H9 (cell line): ENCODE measurements at regions not wholly inside any gene's neighbourhood (a gene's known extent, or its start where the extent isn't known, plus 50 kb on each side); places are given as distances from the start of the nearest gene placed in this dataset.

Experiments used
- DNase-seq: peaks from one replicate; pipeline ENCODE4 v3.0.0-alpha.2; 2017
- H2AFZ ChIP-seq: one replicate; pipeline ENCODE4 v1.6.1; 2013; ENCODE audit warnings: mild to moderate bottlenecking, low read length, control low read depth, moderate library complexity
- H2AK5ac ChIP-seq: 2 replicates; pipeline ENCODE4 v1.6.1; 2013; ENCODE audit warnings: low read length, control low read depth, mixed read lengths; ENCODE audit not compliant: insufficient read length
- H2BK120ac ChIP-seq: one replicate; pipeline ENCODE4 v1.6.1; 2013; ENCODE audit warnings: low read depth, mild to moderate bottlenecking, low read length, control low read depth, inconsistent platforms; ENCODE audit not compliant: poor library complexity, severe bottlenecking
- H2BK12ac ChIP-seq: 2 replicates; pipeline ENCODE4 v1.6.1; 2013; ENCODE audit warnings: low read length, control low read depth, mixed read lengths, low read depth; ENCODE audit not compliant: insufficient read length
- H2BK15ac ChIP-seq: 2 replicates; pipeline ENCODE4 v1.6.1; 2013; ENCODE audit warnings: low read depth, low read length, control low read depth
- H2BK20ac ChIP-seq: one replicate; pipeline ENCODE4 v1.6.1; 2013; ENCODE audit warnings: low read depth, mild to moderate bottlenecking, low read length, control low read depth, inconsistent platforms; ENCODE audit not compliant: poor library complexity, severe bottlenecking
- H2BK5ac ChIP-seq: 2 replicates; pipeline ENCODE4 v1.6.1; 2013; ENCODE audit warnings: low read length, control low read depth, mixed read lengths; ENCODE audit not compliant: insufficient read length
- H3K14ac ChIP-seq: 2 replicates; pipeline ENCODE4 v1.6.1; 2013; ENCODE audit warnings: low read length, control low read depth; ENCODE audit not compliant: insufficient read depth
- H3K18ac ChIP-seq: 2 replicates; pipeline ENCODE4 v1.6.1; 2013; ENCODE audit warnings: low read depth, mild to moderate bottlenecking, mixed read lengths, low read length, control low read depth; ENCODE audit not compliant: insufficient read length
- H3K23ac ChIP-seq: 2 replicates; pipeline ENCODE4 v1.6.1; 2013; ENCODE audit warnings: low read length, control low read depth, mixed read lengths, low read depth; ENCODE audit not compliant: insufficient read length
- H3K23me2 ChIP-seq: 2 replicates; pipeline ENCODE4 v1.6.1; 2013; ENCODE audit warnings: low read depth, mild to moderate bottlenecking, mixed read lengths, low read length, control low read depth; ENCODE audit not compliant: insufficient read length, poor library complexity, severe bottlenecking
- H3K27ac ChIP-seq: 2 replicates; pipeline ENCODE4 v1.5.1; 2013; ENCODE audit warnings: low read length, control low read depth, mixed read lengths, low read depth; ENCODE audit not compliant: insufficient read length
- H3K27me3 ChIP-seq: 2 replicates; pipeline ENCODE4 v1.6.1; 2013; ENCODE audit warnings: low read length, control low read depth, inconsistent platforms; ENCODE audit not compliant: insufficient read depth
- H3K4ac ChIP-seq: 2 replicates; pipeline ENCODE4 v1.6.1; 2013; ENCODE audit warnings: low read depth, mild to moderate bottlenecking, control low read depth, inconsistent platforms, low read length, moderate library complexity
- H3K4me1 ChIP-seq: 2 replicates; pipeline ENCODE4 v1.6.1; 2013; ENCODE audit warnings: low read length, control low read depth, inconsistent platforms; ENCODE audit not compliant: insufficient read depth
- H3K4me2 ChIP-seq: 2 replicates; pipeline ENCODE4 v1.6.1; 2013; ENCODE audit warnings: low read length, control low read depth, mixed read lengths; ENCODE audit not compliant: insufficient read length, insufficient read depth
- H3K56ac ChIP-seq: 2 replicates; pipeline ENCODE4 v1.6.1; 2013; ENCODE audit warnings: low read depth, mild to moderate bottlenecking, mixed read lengths, low read length, control low read depth; ENCODE audit not compliant: insufficient read length
- H3K79me1 ChIP-seq: 2 replicates; pipeline ENCODE4 v1.6.1; 2013; ENCODE audit warnings: low read depth, mild to moderate bottlenecking, moderate library complexity, low read length, control low read depth, inconsistent platforms; ENCODE audit not compliant: insufficient read depth, poor library complexity, severe bottlenecking
- H3K79me2 ChIP-seq: 2 replicates; pipeline ENCODE4 v1.6.1; 2013; ENCODE audit warnings: low read length, control low read depth, inconsistent platforms; ENCODE audit not compliant: insufficient read depth
- H3K9ac ChIP-seq: 2 replicates; pipeline ENCODE4 v1.6.1; 2013; ENCODE audit warnings: low read length, control low read depth, mixed read lengths; ENCODE audit not compliant: insufficient read length; ENCODE audit errors: extremely low read depth
- H3K9me3 ChIP-seq: one replicate; pipeline ENCODE4 v1.6.1; 2013; ENCODE audit warnings: low read depth, low read length, inconsistent platforms; ENCODE audit not compliant: control insufficient read depth
- H3T11ph ChIP-seq: one replicate; pipeline ENCODE4 v1.6.1; 2013; ENCODE audit warnings: mild to moderate bottlenecking, low read length, control low read depth, inconsistent platforms
- H4K20me1 ChIP-seq: one replicate; pipeline ENCODE4 v1.6.1; 2013; ENCODE audit not compliant: control insufficient read depth, insufficient read length, insufficient read depth
- H4K5ac ChIP-seq: 2 replicates; pipeline ENCODE4 v1.6.1; 2013; ENCODE audit warnings: low read depth, mild to moderate bottlenecking, mixed read lengths, low read length, control low read depth; ENCODE audit not compliant: insufficient read length
- H4K8ac ChIP-seq: replicated peaks from 2 replicates; pipeline ENCODE4 v1.6.1; 2013; ENCODE audit warnings: low read length, control low read depth, mixed read lengths, low read depth; ENCODE audit not compliant: insufficient read length
- H4K91ac ChIP-seq: 2 replicates; pipeline ENCODE4 v1.6.1; 2013; ENCODE audit warnings: low read depth, mild to moderate bottlenecking, moderate library complexity, mixed read lengths, low read length, control low read depth; ENCODE audit not compliant: insufficient read length
- H3K27ac Mint-ChIP-seq, 3 experiments: 2 replicates in 2 of 3; 3 replicates in 1 of 3; pipeline ENCODE4 v1.8.0; 2020 to 2021; ENCODE audit warnings: mixed read lengths in 3 of 3, mild to moderate bottlenecking in 1 of 3, moderate library complexity in 1 of 3
- H3K27me3 Mint-ChIP-seq: 2 replicates; pipeline ENCODE4 v1.8.0; 2021; ENCODE audit warnings: low read depth, mild to moderate bottlenecking, moderate library complexity, mixed read lengths
- H3K36me3 Mint-ChIP-seq, 3 experiments: 2 replicates in 2 of 3; 3 replicates in 1 of 3; pipeline ENCODE4 v1.8.0; 2020 to 2021; ENCODE audit warnings: low read depth in 3 of 3, mixed read lengths in 3 of 3; ENCODE audit not compliant: insufficient read depth in 1 of 3
- H3K4me1 Mint-ChIP-seq, 2 experiments: 2 replicates each; pipeline ENCODE4 v1.8.0; 2020; ENCODE audit warnings: mixed read lengths in 2 of 2
- H3K4me3 Mint-ChIP-seq, 2 experiments: 2 replicates in 1 of 2; 3 replicates in 1 of 2; pipeline ENCODE4 v1.8.0; 2020 to 2021; ENCODE audit warnings: mild to moderate bottlenecking in 2 of 2, mixed read lengths in 2 of 2, moderate library complexity in 1 of 2
- H3K9me3 Mint-ChIP-seq, 2 experiments: 2 replicates in 1 of 2; 3 replicates in 1 of 2; pipeline ENCODE4 v1.8.0; 2020; ENCODE audit warnings: mild to moderate bottlenecking in 2 of 2, mixed read lengths in 2 of 2, moderate library complexity in 1 of 2
- CTCF ChIP-seq: fragments of 200-600 bp; sonication (generic); conservative IDR thresholded peaks from 3 replicates; pipeline ENCODE4 v1.8.0; 2021; ENCODE audit warnings: antibody characterized with exemption, mild to moderate bottlenecking

GRCh38 chr18:25886283-25886682 lies 204.1 kb downstream of the SS18 start:
- Histone ChIP-seq H3K23ac (no peak overlapping the region), H2BK20ac (no peak overlapping the region), H3K9me3 (no peaks in the 10 kb centered on the region), H2AFZ (no peak overlapping the region), H3K4ac (no peak overlapping the region), H3K9ac (no peak overlapping the region), H3K79me1 (no peaks in the 10 kb centered on the region), H2BK12ac (no peak overlapping the region), H3K4me1 (no peaks in the 10 kb centered on the region; the same call in 1 of the 2 replicates), H2BK15ac (no peak overlapping the region), H3K4me2 (no peak overlapping the region), H3K14ac (no peak overlapping the region), H4K5ac (no peak overlapping the region), H2BK5ac (no peak overlapping the region), H4K8ac (no peak overlapping the region), H3T11ph (no peak overlapping the region), H4K20me1 (no peaks in the 10 kb centered on the region), H3K18ac (no peak overlapping the region), H4K91ac (no peak overlapping the region), H2BK120ac (no peak overlapping the region), H3K79me2 (no peaks in the 10 kb centered on the region), H3K27me3 (no peaks in the 10 kb centered on the region), H3K23me2 (no peaks in the 10 kb centered on the region), H3K56ac (no peak overlapping the region), H2AK5ac (no peak overlapping the region), H3K27ac (no peak overlapping the region)
- no peaks in the 10 kb centered on the region for H3K27me3 Mint-ChIP-seq
- no peak overlapping the region for H3K4me3 Mint-ChIP-seq
- no peak overlapping the region for H3K27ac Mint-ChIP-seq
- peaks cover 8 to 10% of the 10 kb centered on the region in 2 experiments for H3K4me1 Mint-ChIP-seq
- TF ChIP-seq CTCF = no peak
- peaks cover 3 to 8% of the 10 kb centered on the region in 2 experiments; a peak in 3 of 5 replicates for H3K9me3 Mint-ChIP-seq
- no peaks in the 10 kb centered on the region; a peak in 1 of 7 replicates for H3K36me3 Mint-ChIP-seq
- DNase-seq = no peak
